ENCODE measurements at regions not wholly inside any gene's neighbourhood (a gene's known extent, or its start where the extent isn't known, plus 50 kb on each side); places are given as distances from the start of the nearest gene placed in this dataset.

GRCh38 chr15:24886538-24886937 is 68.2 kb upstream of the SNRPN start:
- Histone ChIP-seq H3K9me3 (ENCODE audit: control extremely low read depth in 1 of 3, control insufficient read depth in 2 of 3, insufficient read depth in 1 of 3, low read length in 2 of 3) (peaks cover 0 to 27% (median 0%) of the 10 kb centered on the region in 3 donors), H3K79me2 (ENCODE audit: control insufficient read depth, insufficient read depth, low read length) (no peaks in the 10 kb centered on the region), H3K4me1 (ENCODE audit: control insufficient read depth in 2 of 2, insufficient read depth in 2 of 2, low read length in 2 of 2) (no peaks in the 10 kb centered on the region), H3K9ac (ENCODE audit: low read length) (no peak overlapping the region), H3K4me2 (replicated peaks; ENCODE audit: low read depth, low read length, poor library complexity, severe bottlenecking) (no peak overlapping the region), H3K27me3 (replicated peaks in 1 of 4; ENCODE audit: control extremely low read depth in 1 of 4, control insufficient read depth in 3 of 4, insufficient read depth in 4 of 4, low read length in 3 of 4) (no peaks in the 10 kb centered on the region), H4K20me1 (ENCODE audit: control insufficient read depth, insufficient read depth, low read length, poor library complexity, severe bottlenecking) (no peaks in the 10 kb centered on the region), H3K4me3 (ENCODE audit: control extremely low read depth in 1 of 5, extremely low read depth in 1 of 5, insufficient read depth in 1 of 5, low read depth in 2 of 5, low read length in 4 of 5) (no peak overlapping the region), H3K27ac (ENCODE audit: low read length in 2 of 2) (no peak overlapping the region), H2AFZ (ENCODE audit: insufficient read depth, low read depth, low read length, poor library complexity, severe bottlenecking) (no peak overlapping the region), H3K36me3 (replicated peaks in 1 of 2; ENCODE audit: control extremely low read depth in 1 of 2, control insufficient read depth in 1 of 2, extremely low read depth in 1 of 2, insufficient read depth in 2 of 2, low read length in 1 of 2) (no peaks in the 10 kb centered on the region)
- Mint-ChIP-seq H3K4me1 (no peaks in the 10 kb centered on the region), H3K27me3 (no peaks in the 10 kb centered on the region), H3K9me3 (ENCODE audit: insufficient read depth) (peaks cover 7% of the 10 kb centered on the region), H3K4me3 (no peak overlapping the region), H3K27ac (no peak overlapping the region)
- TF ChIP-seq EZH2 (IDR thresholded peaks at IDR 0.05; ENCODE audit: borderline replicate concordance, insufficient read depth, low read depth, low read length, poor library complexity, severe bottlenecking) (no peak), CTCF (IDR thresholded peaks at IDR 0.05) (no peak)
- intact Hi-C loops (cut with micrococcal nuclease), result no loop called here
- ATAC-seq (ENCODE audit: low read depth) (no peak), DNase-seq (no peak)
- ChIA-PET POLR2A (no interaction called here), CTCF (no interaction called here)
- 63% methylated on average over 3 of the region's 3 CpGs for WGBS (ENCODE audit: insufficient coverage)

- intact Hi-C loops (cut with micrococcal nuclease), result no loop called here
- Histone ChIP-seq H3K27ac (ENCODE audit: low read length in 2 of 2) (no peak overlapping the region), H3K79me2 (ENCODE audit: control insufficient read depth, insufficient read depth, low read length) (no peaks in the 10 kb centered on the region), H3K36me3 (replicated peaks in 1 of 2; ENCODE audit: control extremely low read depth in 1 of 2, control insufficient read depth in 1 of 2, extremely low read depth in 1 of 2, insufficient read depth in 2 of 2, low read length in 1 of 2) (no peaks in the 10 kb centered on the region), H3K27me3 (replicated peaks in 1 of 4; ENCODE audit: control extremely low read depth in 1 of 4, control insufficient read depth in 3 of 4, insufficient read depth in 4 of 4, low read length in 3 of 4) (no peaks in the 10 kb centered on the region), H3K4me2 (replicated peaks; ENCODE audit: low read depth, low read length, poor library complexity, severe bottlenecking) (no peak overlapping the region), H3K4me3 (ENCODE audit: control extremely low read depth in 1 of 5, extremely low read depth in 1 of 5, insufficient read depth in 1 of 5, low read depth in 2 of 5, low read length in 4 of 5) (no peak overlapping the region), H3K4me1 (ENCODE audit: control insufficient read depth in 2 of 2, insufficient read depth in 2 of 2, low read length in 2 of 2) (no peaks in the 10 kb centered on the region), H3K9me3 (ENCODE audit: control extremely low read depth in 1 of 3, control insufficient read depth in 2 of 3, insufficient read depth in 1 of 3, low read length in 2 of 3) (peaks cover 2 to 19% (median 8%) of the 10 kb centered on the region in 3 donors), H2AFZ (ENCODE audit: insufficient read depth, low read depth, low read length, poor library complexity, severe bottlenecking) (no peak overlapping the region), H3K9ac (ENCODE audit: low read length) (no peak overlapping the region), H4K20me1 (ENCODE audit: control insufficient read depth, insufficient read depth, low read length, poor library complexity, severe bottlenecking) (no peaks in the 10 kb centered on the region)
- TF ChIP-seq EZH2 (IDR thresholded peaks at IDR 0.05; ENCODE audit: borderline replicate concordance, insufficient read depth, low read depth, low read length, poor library complexity, severe bottlenecking) (no peak), CTCF (IDR thresholded peaks at IDR 0.05) (no peak)
- Mint-ChIP-seq H3K4me1 (no peaks in the 10 kb centered on the region), H3K9me3 (ENCODE audit: insufficient read depth) (peaks cover 7% of the 10 kb centered on the region), H3K27me3 (no peaks in the 10 kb centered on the region), H3K27ac (no peak overlapping the region), H3K4me3 (no peak overlapping the region)
- DNase-seq (no peak), ATAC-seq (ENCODE audit: low read depth) (no peak)
- ChIA-PET POLR2A (no interaction called here), CTCF (no interaction called here)
- 73% methylated on average over 5 of the region's 8 CpGs for WGBS (ENCODE audit: insufficient coverage)
These were observed 56.0 kb upstream of the SNRPN start for GRCh38 chr15:24898715-24899272.
